Activated naive CD8-positive, alpha-beta T cell treated with anti-CD3 and anti-CD28 coated beads, Interleukin-2, amount 10 ng/mL, durations not matched to agents 7 days and 5 days (primary cell): ENCODE measurements at regions not wholly inside any gene's neighbourhood (a gene's known extent, or its start where the extent isn't known, plus 50 kb on each side); places are given as distances from the start of the nearest gene placed in this dataset.
A peak's percentile ranks its signal among the peaks of the same experiment; 100 is the strongest.
"Not testable (repeated sequence)": the region's sequence is repeated elsewhere in the genome, so short reads cannot be mapped to it uniquely, and the experiment has no call there.

Experiments used
- ATAC-seq: fragments of 150-1000 bp; cut with Tn5 transposase; one replicate; pipeline ENCODE4 v1.10.0; 2021; ENCODE audit warnings: low read depth, moderate library complexity
- POLR2A ChIA-PET: fragments of 350-600 bp; sonication (Branson Sonifier 250); formaldehyde crosslinking; loops from one replicate; lab custom pipeline; 2021; ENCODE audit warnings: antibody characterized with exemption; lab: Charles Lee
- DNase-seq: peaks from one replicate; pipeline ENCODE4 v3.0.0; 2021
- H3K27ac Mint-ChIP-seq: one replicate; pipeline ENCODE4 v1.8.0; 2022; ENCODE audit warnings: mild to moderate bottlenecking, mixed read lengths
- H3K27me3 Mint-ChIP-seq: one replicate; pipeline ENCODE4 v1.8.0; 2022; ENCODE audit warnings: mild to moderate bottlenecking, moderate library complexity, mixed read lengths
- H3K36me3 Mint-ChIP-seq: one replicate; pipeline ENCODE4 v1.8.0; 2021; ENCODE audit warnings: mild to moderate bottlenecking, mixed read lengths
- H3K4me1 Mint-ChIP-seq: one replicate; pipeline ENCODE4 v1.8.0; 2021; ENCODE audit warnings: mixed read lengths
- H3K4me3 Mint-ChIP-seq: one replicate; pipeline ENCODE4 v1.8.0; 2022; ENCODE audit warnings: mild to moderate bottlenecking, moderate library complexity, mixed read lengths
- H3K9me3 Mint-ChIP-seq: one replicate; pipeline ENCODE4 v1.8.0; 2021; ENCODE audit warnings: mixed read lengths

DNA sequence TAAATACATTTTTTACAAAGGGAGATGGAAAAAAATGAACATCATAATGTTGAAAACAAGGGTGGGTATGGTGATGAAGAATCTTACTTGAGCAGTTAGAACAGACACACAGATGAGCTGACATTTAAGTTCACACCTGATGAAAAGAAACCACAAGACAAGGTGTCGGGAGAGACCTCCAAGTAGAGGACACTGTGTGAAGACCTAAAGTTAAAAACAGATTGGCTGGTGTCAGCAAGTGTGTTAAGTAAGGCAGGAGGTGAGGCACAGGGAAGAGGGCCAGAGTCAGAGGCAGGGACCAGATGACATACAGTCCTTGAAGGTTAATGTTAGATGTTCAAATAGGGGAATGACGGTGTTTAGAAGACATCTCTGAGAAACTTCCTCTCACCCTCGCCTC, 236.8 kb downstream of the FAT3 start:
- no peaks in the 10 kb centered on the region for H3K9me3 Mint-ChIP-seq
- no peak overlapping the region for H3K27ac Mint-ChIP-seq
- POLR2A ChIA-PET = no interaction called here
- H3K36me3 Mint-ChIP-seq = no peaks in the 10 kb centered on the region
- ATAC-seq = no peak
- H3K27me3 Mint-ChIP-seq = no peaks in the 10 kb centered on the region
- no peak overlapping the region for H3K4me3 Mint-ChIP-seq
- no peak for DNase-seq
- no peaks in the 10 kb centered on the region for H3K4me1 Mint-ChIP-seq

DNA sequence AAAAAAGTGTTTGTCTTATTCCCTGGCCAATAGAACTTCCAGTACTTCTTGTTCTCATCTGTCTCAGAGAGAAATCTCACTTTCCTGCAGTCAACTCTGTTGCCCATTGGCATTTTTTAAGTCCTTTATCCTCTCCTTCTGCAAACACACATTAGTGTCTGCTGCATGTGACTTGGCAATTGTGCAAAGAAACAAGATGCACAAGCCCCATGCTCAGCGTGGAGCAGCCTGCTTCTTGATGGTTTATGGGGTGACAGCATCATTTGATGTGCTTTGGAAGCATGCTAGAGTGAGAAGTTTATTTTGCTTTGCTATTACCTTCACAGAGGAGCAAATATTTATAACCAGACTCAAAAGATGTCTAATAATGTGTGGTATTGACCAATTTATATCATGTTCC, 238.2 kb downstream of the FAT3 start:
- no peak for DNase-seq
- no peak overlapping the region for H3K4me3 Mint-ChIP-seq
- H3K27ac Mint-ChIP-seq = no peak overlapping the region
- H3K9me3 Mint-ChIP-seq = no peaks in the 10 kb centered on the region
- ATAC-seq = no peak
- no peaks in the 10 kb centered on the region for H3K27me3 Mint-ChIP-seq
- no peaks in the 10 kb centered on the region for H3K36me3 Mint-ChIP-seq
- H3K4me1 Mint-ChIP-seq = no peaks in the 10 kb centered on the region
- POLR2A ChIA-PET = no interaction called here

DNA sequence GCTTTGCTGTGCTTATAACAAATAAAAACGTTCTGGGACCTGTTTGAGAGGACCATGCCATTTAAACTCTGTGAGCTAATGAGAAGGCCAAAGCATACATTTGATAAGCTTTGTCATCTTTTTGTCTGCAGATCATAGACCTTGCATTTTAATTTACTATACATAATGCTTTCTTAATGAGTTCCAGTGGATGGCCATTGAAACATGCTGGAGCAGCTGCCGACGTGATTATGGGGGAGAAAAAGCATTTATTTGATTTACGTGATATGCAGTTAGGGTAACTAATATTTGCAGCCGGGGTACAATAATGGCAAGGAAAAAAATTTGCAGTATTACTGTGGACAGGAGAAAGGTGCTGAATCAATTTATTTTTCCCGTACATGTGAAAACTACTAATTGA, 240.2 kb downstream of the FAT3 start:
- no peak overlapping the region for H3K4me3 Mint-ChIP-seq
- H3K27ac Mint-ChIP-seq = no peak overlapping the region
- no peak for DNase-seq
- no peak for ATAC-seq
- H3K27me3 Mint-ChIP-seq = no peaks in the 10 kb centered on the region
- H3K4me1 Mint-ChIP-seq = no peaks in the 10 kb centered on the region
- POLR2A ChIA-PET = no interaction called here
- H3K36me3 Mint-ChIP-seq = no peaks in the 10 kb centered on the region
- no peaks in the 10 kb centered on the region for H3K9me3 Mint-ChIP-seq

DNA sequence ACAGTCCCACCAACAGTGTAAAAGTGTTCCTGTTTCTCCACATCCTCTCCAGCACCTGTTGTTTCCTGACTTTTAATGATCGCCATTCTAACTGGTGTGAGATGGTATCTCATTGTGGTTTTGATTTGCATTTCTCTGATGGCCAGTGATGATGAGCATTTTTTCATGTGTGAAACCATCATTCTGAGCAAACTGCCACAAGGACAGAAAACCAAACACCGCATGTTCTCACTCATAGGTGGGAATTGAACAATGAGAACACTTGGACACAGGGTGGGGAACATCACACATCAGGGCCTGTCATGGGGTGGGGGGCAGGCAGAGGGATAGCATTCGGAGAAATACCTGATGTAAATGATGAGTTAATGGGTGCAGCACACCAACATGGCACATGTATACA, 240.8 kb downstream of the FAT3 start:
- H3K4me1 Mint-ChIP-seq, DNase-seq, H3K4me3 Mint-ChIP-seq, ATAC-seq, POLR2A ChIA-PET, H3K27me3 Mint-ChIP-seq, H3K9me3 Mint-ChIP-seq, H3K36me3 Mint-ChIP-seq, H3K27ac Mint-ChIP-seq: not testable (repeated sequence)

DNA sequence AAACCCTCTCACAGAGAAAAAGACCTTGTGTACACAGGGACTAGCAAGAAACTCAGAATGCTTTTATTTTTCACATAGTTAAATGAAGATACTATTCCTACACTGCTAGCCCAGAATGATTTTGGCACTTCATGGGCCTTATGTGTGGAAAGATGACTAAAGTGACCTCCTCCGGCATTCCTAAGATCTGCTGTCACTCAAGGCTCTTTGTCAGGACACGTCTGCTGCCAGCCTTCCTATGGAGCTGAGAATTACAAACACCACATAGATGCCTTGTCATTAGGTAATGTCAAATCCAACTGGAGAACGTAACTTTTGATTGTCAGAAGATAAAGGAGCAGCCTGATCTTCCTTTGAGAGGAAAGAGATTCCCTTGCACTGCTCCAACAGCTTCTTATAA, 249.1 kb downstream of the FAT3 start:
- H3K4me3 Mint-ChIP-seq = no peak overlapping the region
- no peak overlapping the region for H3K27ac Mint-ChIP-seq
- no peaks in the 10 kb centered on the region for H3K36me3 Mint-ChIP-seq
- H3K4me1 Mint-ChIP-seq = no peaks in the 10 kb centered on the region
- no peaks in the 10 kb centered on the region for H3K9me3 Mint-ChIP-seq
- ATAC-seq (no peak), DNase-seq (no peak)
- no peaks in the 10 kb centered on the region for H3K27me3 Mint-ChIP-seq
- POLR2A ChIA-PET = no interaction called here

GRCh38 chr11:92475316-92475715, 250.7 kb downstream of the FAT3 start:
- Mint-ChIP-seq H3K36me3 (no peaks in the 10 kb centered on the region), H3K27me3 (no peaks in the 10 kb centered on the region), H3K4me1 (no peaks in the 10 kb centered on the region), H3K9me3 (no peaks in the 10 kb centered on the region), H3K27ac (no peak overlapping the region), H3K4me3 (no peak overlapping the region)
- DNase-seq (no peak), ATAC-seq (no peak)
- POLR2A ChIA-PET = no interaction called here

DNA sequence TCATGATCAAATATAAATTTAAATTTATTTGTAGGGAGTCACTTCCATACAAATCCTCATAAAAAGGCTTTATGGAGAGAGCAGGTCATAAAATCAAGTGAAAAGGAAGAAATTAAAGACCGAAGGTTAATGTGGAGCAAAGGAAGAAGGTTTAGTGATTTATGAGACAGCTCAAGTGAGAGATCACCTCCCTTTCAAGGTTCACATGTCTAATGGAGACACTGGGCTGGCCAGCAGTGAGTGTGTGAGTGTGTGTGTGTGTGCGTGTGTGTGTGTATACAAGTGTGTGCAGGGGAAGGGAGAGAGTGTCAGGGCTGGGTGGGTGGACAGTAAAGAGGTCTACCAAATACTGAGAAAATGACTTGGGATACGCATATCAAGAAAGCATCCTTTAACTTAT, 251.2 kb downstream of the FAT3 start:
- Mint-ChIP-seq H3K27me3 (no peaks in the 10 kb centered on the region), H3K4me1 (no peaks in the 10 kb centered on the region), H3K4me3 (no peak overlapping the region), H3K9me3 (no peaks in the 10 kb centered on the region), H3K27ac (no peak overlapping the region), H3K36me3 (no peaks in the 10 kb centered on the region)
- ATAC-seq (no peak), DNase-seq (no peak)
- POLR2A ChIA-PET = no interaction called here

DNA sequence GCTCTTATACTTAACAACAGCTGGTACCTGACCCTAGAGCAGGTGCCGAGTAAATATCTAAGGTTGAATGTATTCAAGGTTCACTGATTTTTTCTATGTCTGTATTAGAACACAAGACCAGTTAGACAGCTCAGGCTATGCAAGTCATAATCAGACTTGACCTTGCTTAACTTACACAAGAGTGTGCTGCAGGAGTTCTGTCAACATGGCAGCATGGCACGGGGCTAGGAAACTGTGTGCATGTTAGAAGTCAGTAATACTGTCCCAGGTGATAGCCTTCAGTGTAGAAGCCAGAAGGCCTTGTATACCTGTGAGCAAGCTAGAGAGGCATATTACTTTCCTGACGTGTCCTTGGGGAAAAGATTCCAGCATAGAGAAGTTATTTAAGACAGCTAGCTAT, 253.1 kb downstream of the FAT3 start:
- no peaks in the 10 kb centered on the region for H3K9me3 Mint-ChIP-seq
- ATAC-seq = no peak
- no peaks in the 10 kb centered on the region for H3K4me1 Mint-ChIP-seq
- H3K36me3 Mint-ChIP-seq = no peaks in the 10 kb centered on the region
- POLR2A ChIA-PET = no interaction called here
- H3K27ac Mint-ChIP-seq = no peak overlapping the region
- H3K4me3 Mint-ChIP-seq = no peak overlapping the region
- H3K27me3 Mint-ChIP-seq = no peaks in the 10 kb centered on the region
- DNase-seq = no peak

GRCh38 chr11:92480499-92480898, 255.9 kb downstream of the FAT3 start:
- POLR2A ChIA-PET = no interaction called here
- Mint-ChIP-seq H3K4me3 (no peak overlapping the region), H3K36me3 (no peaks in the 10 kb centered on the region), H3K4me1 (no peaks in the 10 kb centered on the region), H3K27ac (no peak overlapping the region), H3K27me3 (no peaks in the 10 kb centered on the region), H3K9me3 (no peaks in the 10 kb centered on the region)
- ATAC-seq (no peak), DNase-seq (no peak)

DNA sequence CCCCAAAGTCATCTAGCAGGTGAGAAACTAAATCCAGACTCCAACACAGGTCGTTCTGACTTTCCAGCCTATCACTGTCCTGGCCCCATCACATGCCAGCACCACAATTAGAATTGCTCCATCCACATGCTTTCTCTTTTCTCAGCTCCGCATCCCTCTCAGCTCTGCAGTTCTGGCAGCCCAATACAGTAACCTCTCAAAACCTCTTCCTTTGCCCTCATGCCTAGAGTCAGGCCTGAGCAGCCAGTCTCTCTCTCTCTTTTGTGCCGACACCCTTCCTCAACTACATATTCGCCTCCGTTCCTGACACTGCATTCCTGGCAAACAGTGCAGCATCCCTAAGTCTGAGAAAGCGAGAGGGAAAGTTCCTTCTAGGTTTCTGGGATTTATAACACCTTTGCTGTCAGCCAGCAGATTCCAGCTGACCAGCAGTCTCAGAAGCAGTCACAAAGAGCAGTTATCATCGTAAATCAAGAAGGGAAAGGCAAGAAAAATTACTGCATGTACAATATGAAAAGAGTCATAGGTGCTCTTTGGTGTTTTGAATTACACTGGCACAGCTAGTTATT, 258.0 kb downstream of the FAT3 start:
- no peak overlapping the region for H3K27ac Mint-ChIP-seq

DNA sequence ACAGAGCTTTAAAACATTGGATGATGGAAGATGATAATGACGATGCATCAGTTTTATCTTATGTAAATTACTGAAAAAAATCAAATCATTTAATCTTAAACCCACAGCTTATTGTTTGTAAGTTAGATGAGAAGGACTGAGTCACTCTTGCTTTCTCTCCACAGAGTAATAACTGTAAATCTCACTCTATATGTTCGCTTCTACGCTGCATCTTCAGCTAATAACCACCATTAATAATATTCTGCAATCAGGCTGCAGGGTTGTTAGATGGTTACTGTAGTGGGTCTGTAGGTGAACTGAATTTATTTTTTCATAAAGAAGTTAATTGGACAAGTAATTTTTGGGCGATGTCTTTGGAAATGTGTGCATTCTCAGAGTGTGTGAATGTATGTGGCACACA, 260.0 kb downstream of the FAT3 start:
- H3K4me1 Mint-ChIP-seq = no peaks in the 10 kb centered on the region
- ATAC-seq (no peak), DNase-seq (no peak)
- no peaks in the 10 kb centered on the region for H3K36me3 Mint-ChIP-seq
- no peak overlapping the region for H3K4me3 Mint-ChIP-seq
- POLR2A ChIA-PET = no interaction called here
- H3K27ac Mint-ChIP-seq = no peak overlapping the region
- no peaks in the 10 kb centered on the region for H3K9me3 Mint-ChIP-seq
- H3K27me3 Mint-ChIP-seq = no peaks in the 10 kb centered on the region

More for the DNA sequence above, 258.0 kb downstream of the FAT3 start:
- no peak overlapping the region for H3K4me3 Mint-ChIP-seq
- no peaks in the 10 kb centered on the region for H3K27me3 Mint-ChIP-seq
- POLR2A ChIA-PET = no interaction called here
- H3K4me1 Mint-ChIP-seq = no peaks in the 10 kb centered on the region
- DNase-seq = no peak
- ATAC-seq = no peak
- H3K36me3 Mint-ChIP-seq = no peaks in the 10 kb centered on the region
- H3K9me3 Mint-ChIP-seq = no peaks in the 10 kb centered on the region

GRCh38 chr11:92489826-92490399, 265.3 kb downstream of the FAT3 start:
- Mint-ChIP-seq H3K27me3 (no peaks in the 10 kb centered on the region), H3K4me1 (no peaks in the 10 kb centered on the region), H3K9me3 (no peaks in the 10 kb centered on the region), H3K4me3 (no peak overlapping the region), H3K27ac (no peak overlapping the region), H3K36me3 (no peaks in the 10 kb centered on the region)
- POLR2A ChIA-PET = no interaction called here
- DNase-seq (no peak), ATAC-seq (no peak)

GRCh38 chr11:92492372-92492771, 267.8 kb downstream of the FAT3 start:
- POLR2A ChIA-PET = no interaction called here
- H3K9me3 Mint-ChIP-seq = no peaks in the 10 kb centered on the region
- H3K4me1 Mint-ChIP-seq = no peaks in the 10 kb centered on the region
- ATAC-seq (no peak), DNase-seq (no peak)
- H3K27ac Mint-ChIP-seq = peak overlapping the region; percentile 58
- no peaks in the 10 kb centered on the region for H3K36me3 Mint-ChIP-seq
- H3K4me3 Mint-ChIP-seq = no peak overlapping the region
- H3K27me3 Mint-ChIP-seq = no peaks in the 10 kb centered on the region

DNA sequence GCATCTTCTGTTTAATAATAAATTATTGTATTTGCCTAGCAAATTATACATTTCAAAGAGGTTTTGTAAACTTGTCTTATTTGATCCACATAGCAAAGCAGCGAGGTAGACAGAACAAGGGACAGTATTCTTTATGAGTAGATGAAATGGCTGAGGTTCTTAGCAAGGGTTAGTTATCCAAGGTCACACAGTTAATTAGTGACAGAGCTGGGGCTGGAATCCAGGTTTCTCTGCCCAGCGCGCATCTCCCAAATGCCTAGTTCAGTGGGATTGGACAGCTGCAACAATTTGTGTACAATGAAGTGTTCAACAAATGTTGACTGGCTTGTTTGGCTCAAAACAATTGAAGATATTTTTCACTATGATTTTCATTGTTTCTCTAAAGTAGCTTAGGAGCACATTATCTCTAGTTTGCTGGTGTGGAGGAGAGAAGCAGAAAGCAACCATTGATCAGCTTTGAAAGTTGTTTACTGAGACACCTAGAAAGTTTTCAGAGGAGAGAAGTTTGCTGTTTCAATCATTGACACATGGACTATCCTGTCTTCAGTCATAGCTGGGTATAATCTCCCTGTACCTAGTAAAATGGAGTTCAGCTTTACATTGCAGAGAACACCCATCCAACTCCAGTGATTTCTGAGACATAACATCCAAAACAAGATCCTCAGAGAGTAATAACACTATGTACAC, 270.6 kb downstream of the FAT3 start:
- Mint-ChIP-seq H3K4me3 (no peak overlapping the region), H3K27ac (no peak overlapping the region), H3K27me3 (no peaks in the 10 kb centered on the region), H3K4me1 (no peaks in the 10 kb centered on the region), H3K9me3 (no peaks in the 10 kb centered on the region), H3K36me3 (no peaks in the 10 kb centered on the region)
- DNase-seq (no peak), ATAC-seq (no peak)
- POLR2A ChIA-PET = no interaction called here
